ENCODE measurements at regions not wholly inside any gene's neighbourhood (a gene's known extent, or its start where the extent isn't known, plus 50 kb on each side); places are given as distances from the start of the nearest gene placed in this dataset.
"Not testable (repeated sequence)": the region's sequence is repeated elsewhere in the genome, so short reads cannot be mapped to it uniquely, and the experiment has no call there.

- Histone ChIP-seq H3K4me3 (ENCODE audit: extremely low read depth, insufficient read depth, low read length, poor library complexity, severe bottlenecking) (no peak overlapping the region), H3K9me3 (ENCODE audit: control insufficient read depth, low read length) (no peaks in the 10 kb centered on the region), H3K27ac (ENCODE audit: low read depth, low read length, severe bottlenecking) (no peak overlapping the region), H3K4me1 (ENCODE audit: control insufficient read depth, insufficient read depth, low read length, poor library complexity, severe bottlenecking) (no peaks in the 10 kb centered on the region), H3K36me3 (ENCODE audit: control insufficient read depth, insufficient read depth, low read length) (no peaks in the 10 kb centered on the region)
- WGBS, 2 experiments (ENCODE audit: insufficient coverage in 2 of 2): 0% methylated on average over 1 of the region's 2 CpGs
These were observed 431.2 kb downstream of the SOX2 start for GRCh38 chr3:182142928-182143327.

GRCh38 chr3:182143903-182144302 lies 432.2 kb downstream of the SOX2 start:
- H3K27ac ChIP-seq (ENCODE audit: low read depth, low read length, severe bottlenecking): no peak overlapping the region
- H3K36me3 ChIP-seq (ENCODE audit: control insufficient read depth, insufficient read depth, low read length): no peaks in the 10 kb centered on the region
- H3K4me1 ChIP-seq (ENCODE audit: control insufficient read depth, insufficient read depth, low read length, poor library complexity, severe bottlenecking): no peaks in the 10 kb centered on the region
- WGBS, 2 experiments (ENCODE audit: insufficient coverage in 2 of 2): 60 to 100% methylated on average over 1 of the region's 2 CpGs
- H3K4me3 ChIP-seq (ENCODE audit: extremely low read depth, insufficient read depth, low read length, poor library complexity, severe bottlenecking): no peak overlapping the region
- H3K9me3 ChIP-seq (ENCODE audit: control insufficient read depth, low read length): no peaks in the 10 kb centered on the region

- H3K4me1 ChIP-seq (ENCODE audit: control insufficient read depth, insufficient read depth, low read length, poor library complexity, severe bottlenecking): no peaks in the 10 kb centered on the region
- WGBS, 2 experiments (ENCODE audit: insufficient coverage in 2 of 2): 82 to 89% methylated on average over 3 of the region's 3 CpGs
- no peak overlapping the region for H3K27ac ChIP-seq (ENCODE audit: low read depth, low read length, severe bottlenecking)
- H3K4me3 ChIP-seq (ENCODE audit: extremely low read depth, insufficient read depth, low read length, poor library complexity, severe bottlenecking): no peak overlapping the region
- peaks cover 3% of the 10 kb centered on the region for H3K9me3 ChIP-seq (ENCODE audit: control insufficient read depth, low read length)
- H3K36me3 ChIP-seq (ENCODE audit: control insufficient read depth, insufficient read depth, low read length): no peaks in the 10 kb centered on the region
These were observed 436.6 kb downstream of the SOX2 start for GRCh38 chr3:182148360-182148759.

- Histone ChIP-seq H3K4me1 (ENCODE audit: control insufficient read depth, insufficient read depth, low read length, poor library complexity, severe bottlenecking) (no peaks in the 10 kb centered on the region), H3K27ac (ENCODE audit: low read depth, low read length, severe bottlenecking) (no peak overlapping the region), H3K36me3 (ENCODE audit: control insufficient read depth, insufficient read depth, low read length) (no peaks in the 10 kb centered on the region), H3K4me3 (ENCODE audit: extremely low read depth, insufficient read depth, low read length, poor library complexity, severe bottlenecking) (no peak overlapping the region), H3K9me3 (ENCODE audit: control insufficient read depth, low read length) (peaks cover 3% of the 10 kb centered on the region)
- WGBS, 2 experiments (ENCODE audit: insufficient coverage in 2 of 2): 100% methylated on average over 2 of the region's 3 CpGs; no CpG with 5 or more reads in 1 of the 2 experiments
These were observed 437.9 kb downstream of the SOX2 start for GRCh38 chr3:182149594-182149993.

- 61 to 90% methylated on average over 2 to 3 of the region's 3 CpGs for WGBS, 2 experiments (ENCODE audit: insufficient coverage in 2 of 2)
- H3K27ac ChIP-seq (ENCODE audit: low read depth, low read length, severe bottlenecking); H3K36me3 ChIP-seq (ENCODE audit: control insufficient read depth, insufficient read depth, low read length); H3K4me1 ChIP-seq (ENCODE audit: control insufficient read depth, insufficient read depth, low read length, poor library complexity, severe bottlenecking); H3K4me3 ChIP-seq (ENCODE audit: extremely low read depth, insufficient read depth, low read length, poor library complexity, severe bottlenecking); H3K9me3 ChIP-seq (ENCODE audit: control insufficient read depth, low read length): not testable (repeated sequence)
These were observed 444.6 kb downstream of the SOX2 start for GRCh38 chr3:182156326-182156725.

- Histone ChIP-seq H3K27ac (ENCODE audit: low read depth, low read length, severe bottlenecking) (no peak overlapping the region), H3K4me3 (ENCODE audit: extremely low read depth, insufficient read depth, low read length, poor library complexity, severe bottlenecking) (no peak overlapping the region), H3K36me3 (ENCODE audit: control insufficient read depth, insufficient read depth, low read length) (no peaks in the 10 kb centered on the region), H3K9me3 (ENCODE audit: control insufficient read depth, low read length) (no peaks in the 10 kb centered on the region), H3K4me1 (ENCODE audit: control insufficient read depth, insufficient read depth, low read length, poor library complexity, severe bottlenecking) (no peaks in the 10 kb centered on the region)
- 96% methylated on average over 3 of the region's 4 CpGs for WGBS, 2 experiments (ENCODE audit: insufficient coverage in 2 of 2)
These were observed 453.5 kb downstream of the SOX2 start for GRCh38 chr3:182165234-182165633.

GRCh38 chr3:182172534-182172933 lies 460.8 kb downstream of the SOX2 start:
- H3K4me3 ChIP-seq (ENCODE audit: extremely low read depth, insufficient read depth, low read length, poor library complexity, severe bottlenecking): no peak overlapping the region
- H3K27ac ChIP-seq (ENCODE audit: low read depth, low read length, severe bottlenecking): no peak overlapping the region
- no peaks in the 10 kb centered on the region for H3K36me3 ChIP-seq (ENCODE audit: control insufficient read depth, insufficient read depth, low read length)
- no peaks in the 10 kb centered on the region for H3K9me3 ChIP-seq (ENCODE audit: control insufficient read depth, low read length)
- 73 to 100% methylated on average over 2 to 4 of the region's 4 CpGs for WGBS, 2 experiments (ENCODE audit: insufficient coverage in 2 of 2)
- no peaks in the 10 kb centered on the region for H3K4me1 ChIP-seq (ENCODE audit: control insufficient read depth, insufficient read depth, low read length, poor library complexity, severe bottlenecking)

- no peaks in the 10 kb centered on the region for H3K9me3 ChIP-seq (ENCODE audit: control insufficient read depth, low read length)
- H3K4me3 ChIP-seq (ENCODE audit: extremely low read depth, insufficient read depth, low read length, poor library complexity, severe bottlenecking): no peak overlapping the region
- no peak overlapping the region for H3K27ac ChIP-seq (ENCODE audit: low read depth, low read length, severe bottlenecking)
- H3K4me1 ChIP-seq (ENCODE audit: control insufficient read depth, insufficient read depth, low read length, poor library complexity, severe bottlenecking): peaks cover 9% of the 10 kb centered on the region
- no peaks in the 10 kb centered on the region for H3K36me3 ChIP-seq (ENCODE audit: control insufficient read depth, insufficient read depth, low read length)
- whole genome bisulfite sequencing, 2 experiments (ENCODE audit: insufficient coverage in 2 of 2): 79 to 85% methylated on average over 4 to 5 of the region's 5 CpGs
These were observed 466.9 kb downstream of the SOX2 start for GRCh38 chr3:182178488-182179200.

GRCh38 chr3:182179631-182180030 lies 467.9 kb downstream of the SOX2 start:
- Histone ChIP-seq H3K4me3 (ENCODE audit: extremely low read depth, insufficient read depth, low read length, poor library complexity, severe bottlenecking) (no peak overlapping the region), H3K9me3 (ENCODE audit: control insufficient read depth, low read length) (no peaks in the 10 kb centered on the region), H3K36me3 (ENCODE audit: control insufficient read depth, insufficient read depth, low read length) (no peaks in the 10 kb centered on the region), H3K27ac (ENCODE audit: low read depth, low read length, severe bottlenecking) (no peak overlapping the region), H3K4me1 (ENCODE audit: control insufficient read depth, insufficient read depth, low read length, poor library complexity, severe bottlenecking) (peaks cover 9% of the 10 kb centered on the region)
- no CpG with 5 or more reads among the region's 1 CpG for WGBS, 2 experiments (ENCODE audit: insufficient coverage in 2 of 2)

GRCh38 chr3:182180654-182181385 lies 469.1 kb downstream of the SOX2 start:
- H3K9me3 ChIP-seq (ENCODE audit: control insufficient read depth, low read length): no peaks in the 10 kb centered on the region
- H3K4me3 ChIP-seq (ENCODE audit: extremely low read depth, insufficient read depth, low read length, poor library complexity, severe bottlenecking): no peak overlapping the region
- no peak overlapping the region for H3K27ac ChIP-seq (ENCODE audit: low read depth, low read length, severe bottlenecking)
- peaks cover 9% of the 10 kb centered on the region for H3K4me1 ChIP-seq (ENCODE audit: control insufficient read depth, insufficient read depth, low read length, poor library complexity, severe bottlenecking)
- H3K36me3 ChIP-seq (ENCODE audit: control insufficient read depth, insufficient read depth, low read length): no peaks in the 10 kb centered on the region
- 71 to 72% methylated on average over 7 to 8 of the region's 9 CpGs for WGBS, 2 experiments (ENCODE audit: insufficient coverage in 2 of 2)

- WGBS, 2 experiments (ENCODE audit: insufficient coverage in 2 of 2): 96% methylated on average over 4 of the region's 5 CpGs; no CpG with 5 or more reads in 1 of the 2 experiments
- H3K4me1 ChIP-seq (ENCODE audit: control insufficient read depth, insufficient read depth, low read length, poor library complexity, severe bottlenecking): peaks cover 9% of the 10 kb centered on the region
- no peaks in the 10 kb centered on the region for H3K36me3 ChIP-seq (ENCODE audit: control insufficient read depth, insufficient read depth, low read length)
- H3K9me3 ChIP-seq (ENCODE audit: control insufficient read depth, low read length): no peaks in the 10 kb centered on the region
- no peak overlapping the region for H3K27ac ChIP-seq (ENCODE audit: low read depth, low read length, severe bottlenecking)
- H3K4me3 ChIP-seq (ENCODE audit: extremely low read depth, insufficient read depth, low read length, poor library complexity, severe bottlenecking): no peak overlapping the region
These were observed 470.8 kb downstream of the SOX2 start for GRCh38 chr3:182182531-182182968.

All from mesodermal cell (in vitro differentiated cells).